ENCODE measurements at regions not wholly inside any gene's neighbourhood (a gene's known extent, or its start where the extent isn't known, plus 50 kb on each side); places are given as distances from the start of the nearest gene placed in this dataset.
A peak's percentile ranks its signal among the peaks of the same experiment; 100 is the strongest.

DNA sequence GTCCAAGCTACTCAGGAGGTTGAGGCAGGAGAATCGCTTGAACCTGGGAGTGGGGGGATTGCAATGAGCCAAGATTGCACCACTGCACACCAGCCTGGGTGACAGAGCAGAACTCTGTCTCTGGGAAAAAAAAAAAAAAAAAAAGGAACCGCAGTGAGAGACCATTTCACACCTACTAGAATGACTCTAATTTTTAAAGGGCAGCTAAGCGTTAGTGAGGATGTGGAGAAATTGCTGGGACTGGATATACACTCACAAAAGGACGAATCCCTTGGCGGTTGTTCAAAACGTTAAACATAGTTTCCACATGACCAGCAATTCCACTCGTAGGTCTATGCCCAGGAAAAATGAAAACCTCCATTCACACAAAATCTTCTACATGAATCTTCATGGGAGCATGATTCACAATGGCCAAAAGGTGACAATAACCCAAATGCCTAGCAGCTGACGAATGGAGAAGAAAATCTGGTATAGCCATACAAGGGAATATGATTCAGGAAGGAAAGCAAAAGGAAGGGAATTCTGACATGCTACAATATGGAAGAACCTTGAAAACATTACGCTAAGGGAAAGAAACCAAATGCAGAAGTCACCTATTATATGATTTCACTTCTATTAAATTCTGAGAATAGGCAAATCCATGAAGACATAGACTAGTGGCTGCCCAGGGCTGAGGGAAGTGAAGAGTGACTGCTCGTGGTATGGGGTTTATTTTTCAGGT lies 127.0 kb downstream of the CHSY1 start:
- no peak for DNase-seq

DNA sequence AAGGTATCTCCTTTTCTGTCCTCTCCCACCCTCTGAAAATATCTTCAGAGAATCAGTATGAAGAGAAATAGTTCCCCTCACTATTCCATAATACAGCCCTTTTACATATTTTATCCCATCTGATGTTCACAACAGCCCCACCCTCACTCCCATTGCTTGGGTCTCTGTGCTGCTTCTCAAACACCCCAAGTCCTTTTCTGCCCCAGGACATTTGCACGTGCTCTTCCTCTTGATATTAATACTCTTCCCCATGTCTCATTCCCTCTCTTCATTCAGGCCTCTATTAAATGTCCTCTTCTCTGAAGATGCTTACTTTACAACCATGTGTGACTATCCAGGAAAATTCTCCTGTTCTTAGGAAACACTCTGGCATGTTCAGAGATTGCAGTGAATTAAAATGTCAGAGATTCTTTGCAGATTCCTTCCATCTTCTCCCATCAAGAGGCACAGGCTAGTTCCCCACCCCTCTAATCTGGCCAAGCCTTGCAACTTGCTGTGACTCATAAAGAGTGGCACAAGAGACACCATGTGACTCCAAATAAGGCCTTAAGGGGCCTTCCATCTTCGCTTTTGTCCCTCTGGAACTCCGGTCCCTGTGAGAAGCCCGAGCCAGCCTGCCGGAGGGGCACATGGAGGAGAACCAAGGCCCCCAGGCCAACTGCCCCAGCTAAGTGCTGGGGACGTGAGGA lies 128.5 kb downstream of the CHSY1 start:
- no peak for DNase-seq

- DNase-seq: no peak
Measured at GRCh38 chr15:101122806-101123205, 129.0 kb downstream of the CHSY1 start.

GRCh38 chr15:101122266-101122665 lies 129.6 kb downstream of the CHSY1 start:
- DNase-seq: no peak

DNA sequence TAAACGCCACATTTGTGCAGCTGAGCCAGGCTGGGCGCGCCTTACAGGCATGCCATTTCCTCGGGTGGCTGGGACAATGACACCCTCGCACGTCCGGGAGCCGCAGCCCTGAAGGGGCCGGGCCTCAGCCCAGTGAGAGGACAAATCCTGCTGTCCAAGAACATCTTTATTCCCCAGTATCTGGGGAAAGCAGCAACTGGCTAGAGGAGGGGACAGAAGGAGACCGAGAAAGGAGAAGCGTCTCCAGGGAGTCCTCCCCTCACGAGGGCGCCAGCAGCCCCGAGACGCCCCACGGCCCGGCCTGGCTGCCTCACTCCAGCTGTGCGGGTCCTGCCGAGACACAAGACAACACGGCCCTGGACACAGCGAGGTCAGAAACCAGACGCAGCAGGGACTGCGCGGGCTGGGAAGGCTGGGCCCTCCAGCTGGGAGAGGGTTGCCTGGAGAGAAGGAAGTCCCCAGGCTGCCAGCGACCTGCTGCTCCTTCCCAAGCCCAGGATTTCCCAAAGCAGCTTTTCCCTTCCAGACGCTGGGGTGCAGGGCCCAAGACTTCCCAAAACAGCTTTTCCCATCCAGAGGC lies 130.2 kb downstream of the CHSY1 start:
- DNase-seq: peak; percentile 24

DNA sequence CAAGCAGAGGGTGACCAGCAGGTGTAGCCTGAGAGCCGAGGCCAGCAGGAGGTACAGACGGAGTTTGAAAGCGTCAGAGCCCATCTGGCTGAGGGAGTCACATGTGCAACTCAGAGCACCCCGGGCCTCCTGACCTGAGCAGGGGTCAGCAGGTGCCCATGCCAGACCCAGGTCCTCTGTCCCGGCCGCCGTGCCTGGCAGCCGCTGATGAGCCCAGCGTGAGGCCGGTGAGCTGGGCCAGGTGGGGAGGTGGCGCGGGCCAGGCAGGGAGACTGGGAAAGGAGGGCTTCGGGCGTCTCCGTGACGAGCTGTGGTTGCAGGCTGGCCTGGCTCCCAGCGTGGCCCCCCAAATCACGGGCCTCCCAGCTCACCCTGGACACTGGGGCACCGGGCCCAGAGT lies 130.9 kb downstream of the CHSY1 start:
- DNase-seq: no peak

- DNase-seq: no peak
Measured at GRCh38 chr15:101120473-101120872, 131.4 kb downstream of the CHSY1 start.

Measured in CD4-positive, alpha-beta T cell treated with Interleukin-4 for 4 hours (primary cell).